ENCODE measurements at regions not wholly inside any gene's neighbourhood (a gene's known extent, or its start where the extent isn't known, plus 50 kb on each side); places are given as distances from the start of the nearest gene placed in this dataset.

- Histone ChIP-seq H3K27me3 (ENCODE audit: control insufficient read depth, insufficient read depth, low read length) (no peaks in the 10 kb centered on the region), H3K9ac (ENCODE audit: low read depth, low read length) (no peak overlapping the region), H2AFZ (replicated peaks; ENCODE audit: low read length, poor library complexity) (no peak overlapping the region), H3K9me3 (ENCODE audit: control insufficient read depth, insufficient read depth, low read length) (peaks cover 7% of the 10 kb centered on the region; the same call in 1 of the 2 replicates), H3K27ac (ENCODE audit: insufficient read depth, low read length) (no peak overlapping the region), H3K4me3 (ENCODE audit: insufficient read depth, low read depth, low read length) (no peak overlapping the region), H4K20me1 (ENCODE audit: insufficient read depth, low read length) (no peaks in the 10 kb centered on the region), H3K79me1 (ENCODE audit: low read depth in 1 of 2, low read length in 2 of 2) (no peaks in the 10 kb centered on the region), H4K5ac (ENCODE audit: low read depth, low read length) (no peak overlapping the region), H3K56ac (ENCODE audit: extremely low read depth, insufficient read depth, low read length) (no peak overlapping the region), H4K91ac (ENCODE audit: insufficient read depth, low read depth, low read length) (no peak overlapping the region), H3K14ac (replicated peaks; ENCODE audit: low read depth, low read length) (no peak overlapping the region), H2BK20ac (ENCODE audit: low read depth, low read length) (no peak overlapping the region), H2BK5ac (ENCODE audit: low read depth, low read length, poor library complexity, severe bottlenecking) (no peak overlapping the region), H3K9me1 (ENCODE audit: insufficient read depth, low read length) (no peaks in the 10 kb centered on the region), H3K4me2 (ENCODE audit: low read depth, low read length) (no peak overlapping the region), H2BK120ac (ENCODE audit: low read depth, low read length) (no peak overlapping the region), H2AK9ac (replicated peaks; ENCODE audit: low read depth, low read length, poor library complexity) (no peak overlapping the region), H4K8ac (ENCODE audit: low read depth in 2 of 2, low read length in 2 of 2) (no peak overlapping the region), H3K4me1 (ENCODE audit: control insufficient read depth, insufficient read depth, low read length) (no peaks in the 10 kb centered on the region), H3K4ac (ENCODE audit: low read depth, low read length) (no peak overlapping the region), H3K18ac (ENCODE audit: low read depth, low read length) (no peak overlapping the region), H2AK5ac (ENCODE audit: low read depth, low read length) (no peak overlapping the region), H3K23ac (ENCODE audit: low read depth, low read length) (no peak overlapping the region), H3K36me3 (ENCODE audit: control insufficient read depth, insufficient read depth, low read length) (no peaks in the 10 kb centered on the region), H2BK15ac (ENCODE audit: low read depth, low read length) (no peak overlapping the region)
- dilution Hi-C loops (cut with HindIII; ENCODE audit: low sequenced_read_pairs, unreplicated experiment) (no loop called here), intact Hi-C loops (cut with micrococcal nuclease) (no loop called here), in situ Hi-C loops (cut with MboI; ENCODE audit: low sequenced_read_pairs) (no loop called here)
- DNase-seq (no peak), ATAC-seq (ENCODE audit: low read depth) (no peak)
- ChIA-PET CTCF (interaction anchor here (0.7 kb wide), 1 partner anchor 1793 kb away, joined by 3 read pairs; no protein-coding TSS in a partner anchor), POLR2A (ENCODE audit: unreplicated experiment) (no interaction called here)
- no TSS peak for BruUV-seq (replicated peaks)
- TF ChIP-seq RAD21 (IDR thresholded peaks at IDR 0.05; ENCODE audit: low read length) (no peak), CTCF (conservative IDR thresholded peaks at IDR 0.05; ENCODE audit: low read depth, low read length) (no peak), MAZ (IDR thresholded peaks at IDR 0.05; ENCODE audit: borderline replicate concordance, low read depth, low read length) (no peak), BHLHE40 (IDR thresholded peaks at IDR 0.05; ENCODE audit: low read depth, low read length) (no peak), NFE2L2 (IDR thresholded peaks at IDR 0.05; ENCODE audit: low read depth, low read length) (no peak), FOS (IDR thresholded peaks at IDR 0.05; ENCODE audit: low read depth, low read length) (no peak), CEBPB (IDR thresholded peaks at IDR 0.05; ENCODE audit: low read depth, low read length) (no peak), RCOR1 (IDR thresholded peaks at IDR 0.05; ENCODE audit: insufficient replicate concordance, low read length) (no peak), POLR2A (IDR thresholded peaks at IDR 0.05; ENCODE audit: low read depth, low read length) (no peak), RFX5 (IDR thresholded peaks at IDR 0.05; ENCODE audit: low read depth, low read length) (no peak), CHD1 (IDR thresholded peaks at IDR 0.05; ENCODE audit: low read depth, low read length) (no peak), ELK1 (IDR thresholded peaks at IDR 0.05; ENCODE audit: borderline replicate concordance, low read depth, low read length) (no peak), MXI1 (IDR thresholded peaks at IDR 0.05; ENCODE audit: borderline replicate concordance, low read depth, low read length) (no peak), SMC3 (IDR thresholded peaks at IDR 0.05; ENCODE audit: low read depth, low read length) (no peak), USF2 (IDR thresholded peaks at IDR 0.05; ENCODE audit: low read depth, low read length) (no peak), MAFK (IDR thresholded peaks at IDR 0.05; ENCODE audit: low read depth, low read length) (no peak)
Measured at GRCh38 chr13:83618966-83619365, 263.3 kb downstream of the SLITRK1 start.

All from IMR-90 (cell line).